SJSA1 (cell line): ENCODE measurements at regions not wholly inside any gene's neighbourhood (a gene's known extent, or its start where the extent isn't known, plus 50 kb on each side); places are given as distances from the start of the nearest gene placed in this dataset.
A peak's percentile ranks its signal among the peaks of the same experiment; 100 is the strongest.
"Not testable (repeated sequence)": the region's sequence is repeated elsewhere in the genome, so short reads cannot be mapped to it uniquely, and the experiment has no call there.

ENCODE experiments used
- DNase-seq, 2 experiments: peaks; one replicate each; pipeline ENCODE4 v3.0.0-alpha.2; 2015 to 2020; ENCODE audit warnings: low spot score in 2 of 2, low read depth in 1 of 2
- H3K27ac ChIP-seq: fragments of 250-450 bp; sonication (Bioruptor Pico); 2 replicates; pipeline ENCODE4 v1.5.1; 2020; ENCODE audit warnings: mild to moderate bottlenecking, moderate library complexity
- H3K27me3 ChIP-seq: fragments of 250-450 bp; sonication (Bioruptor Pico); replicated peaks from 2 replicates; pipeline ENCODE4 v1.5.1; 2020; ENCODE audit warnings: mild to moderate bottlenecking, moderate library complexity
- H3K36me3 ChIP-seq: fragments of 250-450 bp; sonication (Bioruptor Pico); 2 replicates; pipeline ENCODE4 v1.5.1; 2020; ENCODE audit warnings: mild to moderate bottlenecking
- H3K4me1 ChIP-seq: fragments of 250-450 bp; sonication (Bioruptor Pico); replicated peaks from 2 replicates; pipeline ENCODE4 v1.6.1; 2021; ENCODE audit warnings: mild to moderate bottlenecking
- H3K4me3 ChIP-seq: fragments of 250-450 bp; sonication (Bioruptor Pico); 2 replicates; pipeline ENCODE4 v1.5.1; 2020; ENCODE audit warnings: mild to moderate bottlenecking
- H3K9me3 ChIP-seq: fragments of 250-450 bp; sonication (Bioruptor Pico); replicated peaks from 2 replicates; pipeline ENCODE4 v1.5.1; 2020; ENCODE audit warnings: mild to moderate bottlenecking

- no peak overlapping the region for H3K27ac ChIP-seq
- no peaks in the 10 kb centered on the region for H3K36me3 ChIP-seq
- H3K27me3 ChIP-seq = no peaks in the 10 kb centered on the region
- no peak overlapping the region for H3K4me3 ChIP-seq
- H3K4me1 ChIP-seq = peaks cover 41% of the 10 kb centered on the region
- no peaks in the 10 kb centered on the region for H3K9me3 ChIP-seq
- DNase-seq = no peak
Observed at GRCh38 chr15:38846346-38846745, 281.7 kb upstream of the RASGRP1 start.

- no peaks in the 10 kb centered on the region for H3K36me3 ChIP-seq
- H3K9me3 ChIP-seq = no peaks in the 10 kb centered on the region
- H3K4me3 ChIP-seq = no peak overlapping the region
- no peak for DNase-seq
- H3K27me3 ChIP-seq = no peaks in the 10 kb centered on the region
- H3K27ac ChIP-seq = no peak overlapping the region
- peaks cover 34% of the 10 kb centered on the region for H3K4me1 ChIP-seq
Observed at GRCh38 chr15:38847666-38848065, 283.1 kb upstream of the RASGRP1 start.

- peaks cover 20% of the 10 kb centered on the region for H3K4me1 ChIP-seq
- H3K36me3 ChIP-seq = no peaks in the 10 kb centered on the region
- DNase-seq = no peak
- no peaks in the 10 kb centered on the region for H3K27me3 ChIP-seq
- H3K9me3 ChIP-seq = no peaks in the 10 kb centered on the region
- H3K4me3 ChIP-seq = no peak overlapping the region
- H3K27ac ChIP-seq = no peak overlapping the region
Observed at GRCh38 chr15:38849046-38849445, 284.4 kb upstream of the RASGRP1 start.

GRCh38 chr15:38852188-38852587 is 287.6 kb upstream of the RASGRP1 start:
- not testable (repeated sequence) for H3K36me3 ChIP-seq, DNase-seq, H3K27ac ChIP-seq, H3K4me3 ChIP-seq, H3K9me3 ChIP-seq, H3K4me1 ChIP-seq, H3K27me3 ChIP-seq

- H3K4me1 ChIP-seq = no peaks in the 10 kb centered on the region
- H3K27me3 ChIP-seq = no peaks in the 10 kb centered on the region
- no peaks in the 10 kb centered on the region for H3K9me3 ChIP-seq
- no peak overlapping the region for H3K27ac ChIP-seq
- H3K4me3 ChIP-seq = no peak overlapping the region
- no peaks in the 10 kb centered on the region for H3K36me3 ChIP-seq
- peak; percentile 41 to 53 for DNase-seq
Observed at GRCh38 chr15:38853608-38854007, 289.0 kb upstream of the RASGRP1 start.

GRCh38 chr15:38854506-38854905 is 289.9 kb upstream of the RASGRP1 start:
- no peaks in the 10 kb centered on the region for H3K27me3 ChIP-seq
- DNase-seq = no peak
- no peak overlapping the region for H3K27ac ChIP-seq

GRCh38 chr15:38857814-38858213 is 293.2 kb upstream of the RASGRP1 start:
- Histone ChIP-seq H3K27ac (no peak overlapping the region), H3K4me3 (no peak overlapping the region), H3K36me3 (no peaks in the 10 kb centered on the region), H3K9me3 (no peaks in the 10 kb centered on the region), H3K4me1 (no peaks in the 10 kb centered on the region), H3K27me3 (no peaks in the 10 kb centered on the region)
- no peak for DNase-seq

More at GRCh38 chr15:38854506-38854905, 289.9 kb upstream of the RASGRP1 start:
- Histone ChIP-seq H3K4me3 (no peak overlapping the region), H3K36me3 (no peaks in the 10 kb centered on the region), H3K4me1 (no peaks in the 10 kb centered on the region), H3K9me3 (no peaks in the 10 kb centered on the region)

- Histone ChIP-seq H3K27me3 (no peaks in the 10 kb centered on the region), H3K27ac (no peak overlapping the region), H3K36me3 (no peaks in the 10 kb centered on the region), H3K4me1 (no peaks in the 10 kb centered on the region), H3K4me3 (no peak overlapping the region), H3K9me3 (no peaks in the 10 kb centered on the region)
- DNase-seq = no peak
Observed at GRCh38 chr15:38859574-38859973, 295.0 kb upstream of the RASGRP1 start.

- DNase-seq = no peak
- Histone ChIP-seq H3K27ac (no peak overlapping the region), H3K9me3 (no peaks in the 10 kb centered on the region), H3K36me3 (no peaks in the 10 kb centered on the region), H3K4me1 (no peaks in the 10 kb centered on the region), H3K27me3 (no peaks in the 10 kb centered on the region), H3K4me3 (no peak overlapping the region)
Observed at GRCh38 chr15:38860253-38860652, 295.6 kb upstream of the RASGRP1 start.

GRCh38 chr15:38860674-38861073 is 296.1 kb upstream of the RASGRP1 start:
- H3K27ac ChIP-seq = no peak overlapping the region
- no peak for DNase-seq
- no peak overlapping the region for H3K4me3 ChIP-seq
- H3K9me3 ChIP-seq = no peaks in the 10 kb centered on the region
- no peaks in the 10 kb centered on the region for H3K36me3 ChIP-seq
- H3K4me1 ChIP-seq = no peaks in the 10 kb centered on the region
- H3K27me3 ChIP-seq = no peaks in the 10 kb centered on the region

- H3K4me1 ChIP-seq = no peaks in the 10 kb centered on the region
- no peaks in the 10 kb centered on the region for H3K9me3 ChIP-seq
- no peaks in the 10 kb centered on the region for H3K36me3 ChIP-seq
- H3K27ac ChIP-seq = no peak overlapping the region
- no peak overlapping the region for H3K4me3 ChIP-seq
- no peak for DNase-seq
- H3K27me3 ChIP-seq = no peaks in the 10 kb centered on the region
Observed at GRCh38 chr15:38861108-38861507, 296.5 kb upstream of the RASGRP1 start.

- Histone ChIP-seq H3K4me3 (no peak overlapping the region), H3K9me3 (no peaks in the 10 kb centered on the region), H3K27me3 (no peaks in the 10 kb centered on the region), H3K27ac (no peak overlapping the region), H3K36me3 (no peaks in the 10 kb centered on the region), H3K4me1 (no peaks in the 10 kb centered on the region)
- no peak for DNase-seq
Observed at GRCh38 chr15:38862099-38862498, 297.5 kb upstream of the RASGRP1 start.

GRCh38 chr15:38863381-38863780 is 298.8 kb upstream of the RASGRP1 start:
- Histone ChIP-seq H3K4me3 (no peak overlapping the region), H3K9me3 (no peaks in the 10 kb centered on the region), H3K27ac (no peak overlapping the region), H3K27me3 (no peaks in the 10 kb centered on the region), H3K4me1 (peaks cover 11% of the 10 kb centered on the region), H3K36me3 (no peaks in the 10 kb centered on the region)
- DNase-seq = no peak

GRCh38 chr15:38864122-38864521 is 299.5 kb upstream of the RASGRP1 start:
- H3K27ac ChIP-seq = no peak overlapping the region
- no peaks in the 10 kb centered on the region for H3K9me3 ChIP-seq
- DNase-seq = no peak
- no peaks in the 10 kb centered on the region for H3K27me3 ChIP-seq
- H3K4me1 ChIP-seq = peaks cover 17% of the 10 kb centered on the region
- H3K4me3 ChIP-seq = no peak overlapping the region
- H3K36me3 ChIP-seq = no peaks in the 10 kb centered on the region

- no peak for DNase-seq
- Histone ChIP-seq H3K27me3 (no peaks in the 10 kb centered on the region), H3K9me3 (no peaks in the 10 kb centered on the region), H3K27ac (no peak overlapping the region), H3K4me1 (peaks cover 17% of the 10 kb centered on the region), H3K36me3 (no peaks in the 10 kb centered on the region), H3K4me3 (no peak overlapping the region)
Observed at GRCh38 chr15:38864827-38865581, 300.4 kb upstream of the RASGRP1 start.
